Ectodermal cell (in vitro differentiated cells): ENCODE measurements at regions not wholly inside any gene's neighbourhood (a gene's known extent, or its start where the extent isn't known, plus 50 kb on each side); places are given as distances from the start of the nearest gene placed in this dataset.
"Not testable (repeated sequence)": the region's sequence is repeated elsewhere in the genome, so short reads cannot be mapped to it uniquely, and the experiment has no call there.

Experiments
- H3K27ac ChIP-seq: 2 replicates; pipeline ENCODE4 v1.7.0; 2013; ENCODE audit warnings: mild to moderate bottlenecking, low read depth, low read length; ENCODE audit not compliant: insufficient read depth, poor library complexity, severe bottlenecking
- H3K27me3 ChIP-seq: 2 replicates; pipeline ENCODE4 v1.7.0; 2013; ENCODE audit warnings: mild to moderate bottlenecking, low read length; ENCODE audit not compliant: insufficient read depth, control insufficient read depth, poor library complexity, severe bottlenecking
- H3K36me3 ChIP-seq: one replicate; pipeline ENCODE4 v1.7.0; 2013; ENCODE audit warnings: low read length; ENCODE audit not compliant: control insufficient read depth, insufficient read depth
- H3K4me1 ChIP-seq: one replicate; pipeline ENCODE4 v1.7.0; 2013; ENCODE audit warnings: low read length; ENCODE audit not compliant: control insufficient read depth, insufficient read depth
- H3K4me3 ChIP-seq: 2 replicates; pipeline ENCODE4 v1.7.0; 2013; ENCODE audit warnings: low read depth, low read length, control low read depth; ENCODE audit not compliant: insufficient read depth
- H3K9me3 ChIP-seq: 2 replicates; pipeline ENCODE4 v1.7.0; 2013; ENCODE audit warnings: mild to moderate bottlenecking, low read length, moderate library complexity; ENCODE audit not compliant: control insufficient read depth
- WGBS, 2 experiments: methylation state at CpG; one replicate each; pipeline ENCODE4 v1.1.7; 2013; ENCODE audit warnings: missing lambda C conversion rate in 2 of 2; 5-methylcytosine and 5-hydroxymethylcytosine counted together

GRCh38 chr7:68218461-68218860 lies 1221.8 kb downstream of the TYW1 start:
- no peak overlapping the region for H3K4me3 ChIP-seq

GRCh38 chr7:68222311-68222710 lies 1225.7 kb downstream of the TYW1 start:
- Histone ChIP-seq H3K4me1 (no peaks in the 10 kb centered on the region), H3K27ac (no peak overlapping the region), H3K9me3 (no peaks in the 10 kb centered on the region), H3K27me3 (no peaks in the 10 kb centered on the region), H3K36me3 (no peaks in the 10 kb centered on the region), H3K4me3 (no peak overlapping the region)
- WGBS, 2 experiments = 50 to 57% methylated on average over 1 of the region's 1 CpG

More at GRCh38 chr7:68218461-68218860, 1221.8 kb downstream of the TYW1 start:
- Histone ChIP-seq H3K27me3 (no peaks in the 10 kb centered on the region), H3K9me3 (no peaks in the 10 kb centered on the region), H3K27ac (no peak overlapping the region), H3K4me1 (no peaks in the 10 kb centered on the region), H3K36me3 (no peaks in the 10 kb centered on the region)
- 62 to 83% methylated on average over 1 of the region's 1 CpG for WGBS, 2 experiments

GRCh38 chr7:68224041-68224741 lies 1227.6 kb downstream of the TYW1 start:
- H3K27ac ChIP-seq = no peak overlapping the region
- H3K36me3 ChIP-seq = no peaks in the 10 kb centered on the region
- no peak overlapping the region for H3K4me3 ChIP-seq
- 83 to 84% methylated on average over 10 of the region's 10 CpGs for WGBS, 2 experiments
- no peaks in the 10 kb centered on the region for H3K27me3 ChIP-seq
- no peaks in the 10 kb centered on the region for H3K4me1 ChIP-seq
- no peaks in the 10 kb centered on the region for H3K9me3 ChIP-seq

- H3K27ac ChIP-seq, H3K4me3 ChIP-seq, H3K4me1 ChIP-seq, H3K9me3 ChIP-seq, H3K27me3 ChIP-seq, H3K36me3 ChIP-seq: not testable (repeated sequence)
- 91 to 94% methylated on average over 24 to 27 of the region's 28 CpGs for whole genome bisulfite sequencing, 2 experiments
Measured at GRCh38 chr7:68231011-68231410, 1234.4 kb downstream of the TYW1 start.

GRCh38 chr7:68235937-68236336 lies 1239.3 kb downstream of the TYW1 start:
- H3K9me3 ChIP-seq = no peaks in the 10 kb centered on the region
- H3K27ac ChIP-seq = no peak overlapping the region
- no peaks in the 10 kb centered on the region for H3K27me3 ChIP-seq
- 100% methylated on average over 1 of the region's 1 CpG for WGBS, 2 experiments
- no peaks in the 10 kb centered on the region for H3K4me1 ChIP-seq
- no peaks in the 10 kb centered on the region for H3K36me3 ChIP-seq
- no peak overlapping the region for H3K4me3 ChIP-seq

- WGBS, 2 experiments = 60 to 72% methylated on average over 4 of the region's 4 CpGs
- Histone ChIP-seq H3K27me3 (no peaks in the 10 kb centered on the region), H3K27ac (no peak overlapping the region), H3K4me3 (no peak overlapping the region), H3K36me3 (no peaks in the 10 kb centered on the region), H3K4me1 (no peaks in the 10 kb centered on the region), H3K9me3 (no peaks in the 10 kb centered on the region)
Measured at GRCh38 chr7:68238204-68238805, 1241.7 kb downstream of the TYW1 start.

- H3K27me3 ChIP-seq = no peaks in the 10 kb centered on the region
- H3K9me3 ChIP-seq = no peaks in the 10 kb centered on the region
- WGBS, 2 experiments = 86 to 87% methylated on average over 2 of the region's 2 CpGs
- no peak overlapping the region for H3K27ac ChIP-seq
- no peak overlapping the region for H3K4me3 ChIP-seq
- peaks cover 6% of the 10 kb centered on the region for H3K4me1 ChIP-seq
- no peaks in the 10 kb centered on the region for H3K36me3 ChIP-seq
Measured at GRCh38 chr7:68243128-68243527, 1246.5 kb downstream of the TYW1 start.

GRCh38 chr7:68244389-68244788 lies 1247.8 kb downstream of the TYW1 start:
- no peaks in the 10 kb centered on the region for H3K9me3 ChIP-seq
- no peaks in the 10 kb centered on the region for H3K36me3 ChIP-seq
- peaks cover 6% of the 10 kb centered on the region for H3K4me1 ChIP-seq
- no peak overlapping the region for H3K27ac ChIP-seq
- H3K27me3 ChIP-seq = no peaks in the 10 kb centered on the region
- H3K4me3 ChIP-seq = no peak overlapping the region
- 93 to 94% methylated on average over 7 of the region's 7 CpGs for WGBS, 2 experiments

- Histone ChIP-seq H3K27me3 (no peaks in the 10 kb centered on the region), H3K27ac (no peak overlapping the region), H3K4me3 (no peak overlapping the region), H3K36me3 (no peaks in the 10 kb centered on the region), H3K9me3 (no peaks in the 10 kb centered on the region), H3K4me1 (peaks cover 6% of the 10 kb centered on the region)
- 28 to 49% methylated on average over 3 of the region's 3 CpGs for WGBS, 2 experiments
Measured at GRCh38 chr7:68245688-68246087, 1249.1 kb downstream of the TYW1 start.

- H3K4me3 ChIP-seq = no peak overlapping the region
- no peaks in the 10 kb centered on the region for H3K36me3 ChIP-seq
- no peak overlapping the region for H3K27ac ChIP-seq
- H3K9me3 ChIP-seq = no peaks in the 10 kb centered on the region
- H3K27me3 ChIP-seq = no peaks in the 10 kb centered on the region
- peaks cover 6% of the 10 kb centered on the region for H3K4me1 ChIP-seq
- 12 to 16% methylated on average over 4 of the region's 4 CpGs for WGBS, 2 experiments
Measured at GRCh38 chr7:68246189-68246633, 1249.6 kb downstream of the TYW1 start.
